NB4 (cell line): ENCODE measurements at regions not wholly inside any gene's neighbourhood (a gene's known extent, or its start where the extent isn't known, plus 50 kb on each side); places are given as distances from the start of the nearest gene placed in this dataset.
"Not testable (repeated sequence)": the region's sequence is repeated elsewhere in the genome, so short reads cannot be mapped to it uniquely, and the experiment has no call there.

Experiments used
- DNase-seq: peaks from one replicate; pipeline ENCODE4 v3.0.0; 2010; ENCODE audit warnings: low read depth
- H3K4me3 ChIP-seq: one replicate; pipeline ENCODE4 v1.5.1; 2011; ENCODE audit warnings: mild to moderate bottlenecking, low read depth, low read length, moderate library complexity
- CTCF ChIP-seq: IDR thresholded peaks from one replicate; pipeline ENCODE4 v1.5.1; 2012; ENCODE audit warnings: low read depth, low read length
- MAX ChIP-seq: IDR thresholded peaks from 2 replicates; pipeline ENCODE4 v1.6.1; 2011; ENCODE audit warnings: low read depth, low read length
- MYC ChIP-seq: IDR thresholded peaks from 2 replicates; pipeline ENCODE4 v1.6.1; 2011; ENCODE audit warnings: low read depth, low read length
- POLR2A ChIP-seq: IDR thresholded peaks from 2 replicates; pipeline ENCODE4 v1.6.1; 2011; ENCODE audit warnings: mild to moderate bottlenecking; ENCODE audit not compliant: insufficient read length; ENCODE audit errors: extremely low read depth

- no peak overlapping the region for H3K4me3 ChIP-seq
- no peak for TF ChIP-seq MYC
- no peak for TF ChIP-seq CTCF
- no peak for TF ChIP-seq POLR2A
- no peak for TF ChIP-seq MAX
- DNase-seq, result no peak
Observed at GRCh38 chr1:14403961-14404645, 194.4 kb upstream of the KAZN start.

- TF ChIP-seq POLR2A (no peak), CTCF (no peak), MYC (no peak), MAX (no peak)
- no peak for DNase-seq
- no peak overlapping the region for H3K4me3 ChIP-seq
Observed at GRCh38 chr1:14404862-14405301, 193.6 kb upstream of the KAZN start.

- DNase-seq, result no peak
- TF ChIP-seq CTCF (no peak), MAX (no peak), MYC (no peak), POLR2A (no peak)
- H3K4me3 ChIP-seq, result no peak overlapping the region
Observed at GRCh38 chr1:14412235-14412634, 186.2 kb upstream of the KAZN start.

- TF ChIP-seq MYC, result no peak
- no peak for TF ChIP-seq CTCF
- TF ChIP-seq MAX, result no peak
- TF ChIP-seq POLR2A, result no peak
- no peak for DNase-seq
Observed at GRCh38 chr1:14413819-14414490, 184.5 kb upstream of the KAZN start.

GRCh38 chr1:14415396-14415795 lies 183.1 kb upstream of the KAZN start:
- no peak overlapping the region for H3K4me3 ChIP-seq
- TF ChIP-seq CTCF (peak; percentile 34), POLR2A (no peak)
- peak; percentile 8 for DNase-seq

More at GRCh38 chr1:14413819-14414490, 184.5 kb upstream of the KAZN start:
- no peak overlapping the region for H3K4me3 ChIP-seq

- H3K4me3 ChIP-seq, DNase-seq: not testable (repeated sequence)
Observed at GRCh38 chr1:14419778-14420218, 178.7 kb upstream of the KAZN start.
